Mucosa of stomach (tissue), 1 donor: ENCODE measurements at regions not wholly inside any gene's neighbourhood (a gene's known extent, or its start where the extent isn't known, plus 50 kb on each side); places are given as distances from the start of the nearest gene placed in this dataset.
"Not testable (repeated sequence)": the region's sequence is repeated elsewhere in the genome, so short reads cannot be mapped to it uniquely, and the experiment has no call there.

Experiments
- H3K27me3 ChIP-seq: one replicate; pipeline ENCODE4 v1.7.0; 2013; ENCODE audit warnings: mild to moderate bottlenecking, low read length; ENCODE audit not compliant: control insufficient read depth, insufficient read depth
- H3K36me3 ChIP-seq: one replicate; pipeline ENCODE4 v1.7.0; 2013; ENCODE audit warnings: low read length; ENCODE audit not compliant: control insufficient read depth, insufficient read depth
- H3K4me1 ChIP-seq: one replicate; pipeline ENCODE4 v1.7.0; 2013; ENCODE audit warnings: mild to moderate bottlenecking, low read length; ENCODE audit not compliant: control insufficient read depth, insufficient read depth
- H3K4me3 ChIP-seq: one replicate; pipeline ENCODE4 v1.7.0; 2013; ENCODE audit warnings: low read length
- H3K9ac ChIP-seq: one replicate; pipeline ENCODE4 v1.7.0; 2013; ENCODE audit warnings: mild to moderate bottlenecking, low read length, moderate library complexity
- H3K9me3 ChIP-seq: one replicate; pipeline ENCODE4 v1.7.0; 2013; ENCODE audit warnings: mild to moderate bottlenecking, low read length, moderate library complexity; ENCODE audit not compliant: control insufficient read depth
- donor health status: Pancreatic carcinoma.

- no peak overlapping the region for H3K9ac ChIP-seq
- H3K27me3 ChIP-seq = no peaks in the 10 kb centered on the region
These were observed 896.5 kb upstream of the PIK3C3 start for GRCh38 chr18:41058351-41059125.

DNA sequence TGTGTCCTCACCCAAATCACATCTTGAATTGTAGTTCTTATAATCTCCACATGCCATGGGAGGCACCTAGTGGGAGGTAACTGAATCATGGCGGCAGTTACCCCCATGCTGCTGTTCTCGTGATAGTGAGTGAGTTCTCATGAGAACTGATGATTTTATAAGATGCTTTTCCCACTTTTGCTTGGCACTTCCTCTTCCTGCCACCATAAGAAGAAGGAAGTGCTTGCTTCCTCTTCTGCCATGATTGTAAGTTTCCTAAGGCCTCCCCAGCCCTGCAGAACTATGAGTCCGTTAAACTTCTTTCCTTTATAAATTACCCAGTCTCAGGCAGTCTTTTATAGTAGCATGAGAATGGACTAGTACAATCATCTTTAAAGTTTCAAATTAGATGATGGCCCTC, 902.4 kb upstream of the PIK3C3 start:
- Histone ChIP-seq H3K4me1 (no peaks in the 10 kb centered on the region), H3K27me3 (no peaks in the 10 kb centered on the region), H3K36me3 (no peaks in the 10 kb centered on the region), H3K9ac (no peak overlapping the region), H3K9me3 (no peaks in the 10 kb centered on the region), H3K4me3 (no peak overlapping the region)

More at GRCh38 chr18:41058351-41059125, 896.5 kb upstream of the PIK3C3 start:
- H3K9me3 ChIP-seq = no peaks in the 10 kb centered on the region
- no peaks in the 10 kb centered on the region for H3K36me3 ChIP-seq
- H3K4me3 ChIP-seq = no peak overlapping the region
- H3K4me1 ChIP-seq = no peaks in the 10 kb centered on the region

DNA sequence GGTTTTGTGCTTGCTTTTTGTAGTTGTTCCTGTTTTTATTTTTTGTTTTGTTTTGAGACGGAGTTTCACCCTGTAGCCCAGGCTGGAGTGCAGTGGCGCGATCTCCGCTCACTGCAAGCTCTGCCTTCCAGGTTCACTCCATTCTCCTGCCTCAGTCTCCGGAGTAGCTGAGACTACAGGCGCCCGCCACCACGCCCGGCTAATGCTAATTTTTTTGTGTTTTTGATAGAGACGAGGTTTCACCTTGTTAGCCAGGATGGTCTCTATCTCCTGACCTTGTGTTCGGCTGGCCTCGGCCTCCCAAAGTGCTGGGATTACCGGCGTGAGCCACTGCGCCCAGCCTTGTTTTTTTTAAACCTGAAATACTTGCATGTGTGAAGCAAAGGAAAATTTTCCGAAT, 908.8 kb upstream of the PIK3C3 start:
- not testable (repeated sequence) for H3K4me1 ChIP-seq, H3K27me3 ChIP-seq, H3K36me3 ChIP-seq, H3K9me3 ChIP-seq, H3K9ac ChIP-seq, H3K4me3 ChIP-seq

- Histone ChIP-seq H3K9me3 (no peaks in the 10 kb centered on the region), H3K4me3 (no peak overlapping the region), H3K36me3 (no peaks in the 10 kb centered on the region), H3K4me1 (no peaks in the 10 kb centered on the region), H3K27me3 (no peaks in the 10 kb centered on the region), H3K9ac (no peak overlapping the region)
These were observed 911.2 kb upstream of the PIK3C3 start for GRCh38 chr18:41043876-41044275.

DNA sequence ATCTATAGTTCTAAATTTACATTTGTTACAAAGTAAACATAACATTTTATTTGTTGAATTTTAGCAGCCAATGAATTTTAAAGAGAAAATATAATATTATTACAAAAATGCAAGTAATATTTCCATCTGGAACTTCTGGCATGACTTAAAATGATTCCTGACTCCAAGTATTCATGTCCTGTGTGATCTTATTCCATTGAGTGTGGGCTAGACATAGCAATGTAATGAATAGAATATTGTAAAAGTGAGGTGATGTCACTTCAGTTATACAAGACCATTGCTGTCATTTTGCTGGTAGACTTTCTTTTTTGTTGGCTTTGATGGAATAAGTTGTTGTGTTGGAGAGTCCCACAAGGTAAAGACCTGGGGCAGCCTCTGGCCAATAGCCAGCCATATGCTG, 912.2 kb upstream of the PIK3C3 start:
- H3K27me3 ChIP-seq = no peaks in the 10 kb centered on the region
- H3K4me1 ChIP-seq = no peaks in the 10 kb centered on the region
- no peak overlapping the region for H3K9ac ChIP-seq
- H3K4me3 ChIP-seq = no peak overlapping the region
- H3K9me3 ChIP-seq = no peaks in the 10 kb centered on the region
- H3K36me3 ChIP-seq = no peaks in the 10 kb centered on the region

GRCh38 chr18:41038071-41038470, 917.0 kb upstream of the PIK3C3 start:
- no peaks in the 10 kb centered on the region for H3K9me3 ChIP-seq

DNA sequence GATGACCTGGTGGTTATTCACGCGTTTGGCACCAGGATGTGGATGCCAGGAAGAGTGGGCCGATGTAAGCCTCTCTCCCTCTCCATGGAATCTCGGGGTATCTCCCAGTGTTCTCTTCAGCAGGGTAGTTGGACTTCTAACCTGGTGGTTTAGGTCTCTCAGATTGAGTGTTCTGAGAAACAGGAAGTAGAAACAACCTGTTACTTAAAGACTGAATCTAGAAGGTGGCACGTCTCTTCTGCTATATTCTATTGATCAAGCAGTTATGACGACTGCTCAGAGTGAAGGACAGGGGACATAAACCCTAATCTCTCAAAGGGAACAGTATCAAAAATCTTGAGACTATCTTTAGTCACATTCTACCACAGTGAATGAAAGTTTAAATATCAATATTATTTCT, 918.7 kb upstream of the PIK3C3 start:
- Histone ChIP-seq H3K27me3 (no peaks in the 10 kb centered on the region), H3K9ac (no peak overlapping the region), H3K4me3 (no peak overlapping the region), H3K9me3 (no peaks in the 10 kb centered on the region), H3K4me1 (peaks cover 8% of the 10 kb centered on the region), H3K36me3 (no peaks in the 10 kb centered on the region)

More at GRCh38 chr18:41038071-41038470, 917.0 kb upstream of the PIK3C3 start:
- Histone ChIP-seq H3K4me1 (peaks cover 8% of the 10 kb centered on the region), H3K36me3 (no peaks in the 10 kb centered on the region), H3K4me3 (no peak overlapping the region), H3K9ac (no peak overlapping the region), H3K27me3 (no peaks in the 10 kb centered on the region)

GRCh38 chr18:41034413-41034812, 920.6 kb upstream of the PIK3C3 start:
- Histone ChIP-seq H3K4me1 (peaks cover 8% of the 10 kb centered on the region), H3K4me3 (no peak overlapping the region), H3K9ac (no peak overlapping the region), H3K36me3 (no peaks in the 10 kb centered on the region), H3K9me3 (no peaks in the 10 kb centered on the region), H3K27me3 (no peaks in the 10 kb centered on the region)

GRCh38 chr18:41025666-41026065, 929.4 kb upstream of the PIK3C3 start:
- Histone ChIP-seq H3K9me3 (no peaks in the 10 kb centered on the region), H3K27me3 (no peaks in the 10 kb centered on the region), H3K4me3 (no peak overlapping the region), H3K9ac (no peak overlapping the region), H3K36me3 (no peaks in the 10 kb centered on the region), H3K4me1 (no peaks in the 10 kb centered on the region)

DNA sequence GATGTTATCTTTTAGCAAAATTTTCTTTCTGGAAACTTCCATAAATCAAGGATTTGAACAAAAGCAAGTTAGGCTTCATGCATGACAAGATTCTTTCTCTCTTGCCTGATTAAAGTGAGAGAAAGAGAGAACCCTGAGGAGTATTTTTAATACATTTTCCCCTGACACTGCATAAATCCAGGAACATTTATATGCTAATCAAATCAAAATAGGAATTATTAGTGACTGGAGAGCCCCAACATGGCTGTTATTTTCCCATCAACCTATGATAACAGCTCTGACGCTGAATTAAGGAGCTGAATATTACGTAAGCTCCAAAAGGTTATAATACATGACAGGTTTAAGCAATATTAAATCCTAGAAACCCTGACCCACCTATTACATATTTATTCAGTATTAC, 930.2 kb upstream of the PIK3C3 start:
- no peaks in the 10 kb centered on the region for H3K4me1 ChIP-seq
- H3K4me3 ChIP-seq = no peak overlapping the region
- no peaks in the 10 kb centered on the region for H3K27me3 ChIP-seq
- H3K36me3 ChIP-seq = no peaks in the 10 kb centered on the region
- H3K9me3 ChIP-seq = no peaks in the 10 kb centered on the region
- H3K9ac ChIP-seq = no peak overlapping the region

DNA sequence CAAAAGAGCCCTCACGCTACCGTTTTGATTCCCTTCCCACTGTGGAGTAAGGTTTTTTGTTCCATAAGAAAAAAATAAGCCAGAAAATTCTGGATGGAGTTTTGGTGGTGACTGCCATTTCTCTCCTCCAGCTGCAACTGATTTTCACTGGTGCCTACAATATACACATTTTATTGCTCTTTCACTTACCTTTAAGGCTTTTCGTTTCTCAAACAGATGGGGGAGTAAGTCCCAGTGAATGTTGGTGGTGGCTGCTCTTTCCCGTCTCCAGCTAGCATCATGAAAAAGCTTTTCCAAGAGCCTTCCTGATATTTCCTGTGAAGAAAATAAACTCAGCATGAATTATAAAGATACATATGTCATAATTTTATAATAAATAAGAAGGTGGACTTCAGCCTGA, 932.5 kb upstream of the PIK3C3 start:
- Histone ChIP-seq H3K9ac (no peak overlapping the region), H3K27me3 (no peaks in the 10 kb centered on the region), H3K4me3 (no peak overlapping the region), H3K9me3 (no peaks in the 10 kb centered on the region), H3K4me1 (no peaks in the 10 kb centered on the region), H3K36me3 (no peaks in the 10 kb centered on the region)

GRCh38 chr18:41021089-41021488, 933.9 kb upstream of the PIK3C3 start:
- H3K4me3 ChIP-seq = no peak overlapping the region
- H3K36me3 ChIP-seq = no peaks in the 10 kb centered on the region
- no peaks in the 10 kb centered on the region for H3K4me1 ChIP-seq
- H3K27me3 ChIP-seq = no peaks in the 10 kb centered on the region
- H3K9ac ChIP-seq = no peak overlapping the region
- H3K9me3 ChIP-seq = no peaks in the 10 kb centered on the region

GRCh38 chr18:41012194-41012593, 942.8 kb upstream of the PIK3C3 start:
- Histone ChIP-seq H3K9ac (no peak overlapping the region), H3K9me3 (no peaks in the 10 kb centered on the region), H3K27me3 (no peaks in the 10 kb centered on the region), H3K36me3 (no peaks in the 10 kb centered on the region), H3K4me1 (no peaks in the 10 kb centered on the region), H3K4me3 (no peak overlapping the region)
